HepG2 (cell line): ENCODE measurements at regions not wholly inside any gene's neighbourhood (a gene's known extent, or its start where the extent isn't known, plus 50 kb on each side); places are given as distances from the start of the nearest gene placed in this dataset.

Source experiments
- ATAC-seq: fragments of 200-7000 bp; cut with Tn5 transposase; 3 replicates; pipeline ENCODE4 v1.9.1; 2020; ENCODE audit warnings: mild to moderate bottlenecking, moderate library complexity
- BruUV-seq: library from RNA; stranded (reverse); fragments of 400-500 nt; replicated peaks from 2 replicates; lab custom pipeline; 2021; lab: Mats Ljungman, UMichigan
- CTCF ChIA-PET: fragments of 300-600 bp; formaldehyde crosslinking; extraction: SDS; loops from one replicate; lab custom pipeline; 2021; ENCODE audit warnings: low total read pairs, inconsistent platforms, low intra/inter-chr PET ratio; lab: Yijun Ruan, JAX
- POLR2A ChIA-PET: fragments of 350-600 bp; sonication (Branson Sonifier 250); formaldehyde crosslinking; loops from one replicate; lab custom pipeline; 2020; ENCODE audit warnings: antibody characterized with exemption, inconsistent platforms; lab: Yijun Ruan, JAX
- DNase-seq: peaks from one replicate; pipeline ENCODE4 v3.0.0-alpha.2; 2015; ENCODE audit warnings: low spot score
- FAIRE-seq: peaks from 3 replicates; lab custom pipeline; 2011; peaks lifted over from hg19 to GRCh38; lab: Jason Lieb, UNC
- H2AFZ ChIP-seq: one replicate; pipeline ENCODE4 v1.6.1; 2011; ENCODE audit warnings: low read length, inconsistent platforms
- H3K27ac ChIP-seq: fragments of 300-600 bp; 3 replicates; pipeline ENCODE4 v1.8.0; 2011; ENCODE audit warnings: mixed run types, mild to moderate bottlenecking, mixed read lengths, low read length, inconsistent platforms; ENCODE audit not compliant: insufficient read depth; ENCODE audit errors: extremely low read length
- H3K27me3 ChIP-seq, 2 experiments: fragments of 200-600 bp in 1 of 2; 2 replicates in 1 of 2; 3 replicates in 1 of 2; pipeline versions ENCODE4 v1.6.0 to v1.8.0; 2011; ENCODE audit warnings: low read length in 2 of 2, mild to moderate bottlenecking in 2 of 2, moderate library complexity in 2 of 2, inconsistent platforms in 1 of 2; ENCODE audit not compliant: insufficient read depth in 2 of 2, control insufficient read depth in 1 of 2
- H3K36me3 ChIP-seq, 2 experiments: fragments of 200-600 bp in 1 of 2; replicated peaks in 1 of 2; 2 replicates in 1 of 2; 3 replicates in 1 of 2; pipeline versions ENCODE4 v1.5.1 to v1.8.0; 2011; ENCODE audit warnings: low read length in 2 of 2, inconsistent platforms in 1 of 2; ENCODE audit not compliant: insufficient read depth in 2 of 2, control insufficient read depth in 1 of 2
- H3K4me1 ChIP-seq: 2 replicates; pipeline ENCODE4 v1.5.1; 2012; ENCODE audit warnings: low read length, inconsistent platforms; ENCODE audit not compliant: insufficient read depth
- H3K4me2 ChIP-seq: 2 replicates; pipeline ENCODE4 v1.6.0; 2011; ENCODE audit warnings: low read depth, low read length, inconsistent platforms
- H3K4me3 ChIP-seq, 3 experiments: fragments of 200-600 bp in 1 of 3; sonication (generic), shearing (Covaris generic) in 1 of 3; replicated peaks in 1 of 3; 2 replicates each; pipeline ENCODE4 v1.5.1; 2011 to 2016; ENCODE audit warnings: low read length in 3 of 3, inconsistent platforms in 2 of 3, low read depth in 2 of 3, mild to moderate bottlenecking in 2 of 3, control low read depth in 1 of 3, mixed read lengths in 1 of 3; ENCODE audit not compliant: insufficient read depth in 1 of 3
- H3K79me2 ChIP-seq: one replicate; pipeline ENCODE4 v1.6.1; 2011; ENCODE audit warnings: low read length, inconsistent platforms; ENCODE audit not compliant: insufficient read depth
- H3K9ac ChIP-seq: 2 replicates; pipeline ENCODE4 v1.6.0; 2011; ENCODE audit warnings: mild to moderate bottlenecking, low read depth, low read length, inconsistent platforms; ENCODE audit not compliant: insufficient read depth
- H3K9me3 ChIP-seq: 2 replicates; pipeline ENCODE4 v1.5.1; 2012; ENCODE audit warnings: mild to moderate bottlenecking, low read length
- H4K20me1 ChIP-seq: 2 replicates; pipeline ENCODE4 v1.6.0; 2011; ENCODE audit warnings: inconsistent platforms, mild to moderate bottlenecking, low read length, moderate library complexity; ENCODE audit not compliant: insufficient read depth
- AFF4 ChIP-seq: sonication (generic); formaldehyde crosslinking; IDR thresholded peaks from 2 replicates; pipeline ENCODE4 v1.4.0; 2020; ENCODE audit warnings: missing genetic modification reagents
- HIVEP1 ChIP-seq: sonication (generic); formaldehyde crosslinking; IDR thresholded peaks from 2 replicates; pipeline ENCODE4 v1.4.0; 2020; ENCODE audit warnings: mild to moderate bottlenecking, missing genetic modification reagents
- HNRNPUL1 ChIP-seq: fragments of 200-400 bp; formaldehyde crosslinking; IDR thresholded peaks from 2 replicates; pipeline ENCODE4 v1.6.1; 2017; ENCODE audit warnings: low read depth, mild to moderate bottlenecking, low read length, moderate library complexity
- KMT2B ChIP-seq: IDR thresholded peaks from 2 replicates; pipeline ENCODE4 v1.6.1; 2016; ENCODE audit warnings: missing genetic modification reagents, missing compliant biosample characterization
- SALL1 ChIP-seq: sonication (generic); formaldehyde crosslinking; IDR thresholded peaks from 2 replicates; pipeline ENCODE4 v1.8.0; 2022; ENCODE audit warnings: mild to moderate bottlenecking, missing genetic modification reagents
- TIGD3 ChIP-seq: sonication (generic); formaldehyde crosslinking; IDR thresholded peaks from 2 replicates; pipeline ENCODE4 v1.5.1; 2020; ENCODE audit warnings: mild to moderate bottlenecking, missing genetic modification reagents, borderline replicate concordance
- TRAFD1 ChIP-seq: sonication (generic); formaldehyde crosslinking; IDR thresholded peaks from 2 replicates; pipeline ENCODE4 v1.5.1; 2020; ENCODE audit warnings: missing genetic modification reagents, mild to moderate bottlenecking, borderline replicate concordance
- U2AF1 ChIP-seq: fragments of 200-400 bp; formaldehyde crosslinking; optimal IDR thresholded peaks from 2 replicates; pipeline ENCODE3; 2017; ENCODE audit warnings: mild to moderate bottlenecking, low read depth, low read length
- ZBTB46 ChIP-seq: sonication (generic); formaldehyde crosslinking; IDR thresholded peaks from 2 replicates; pipeline ENCODE4 v1.4.0; 2020; ENCODE audit warnings: mild to moderate bottlenecking, missing genetic modification reagents, borderline replicate concordance
- ZNF414 ChIP-seq: sonication (generic); formaldehyde crosslinking; IDR thresholded peaks from 2 replicates; pipeline ENCODE4 v1.5.0; 2020; ENCODE audit warnings: missing genetic modification reagents
- ZNF552 ChIP-seq: sonication (generic); formaldehyde crosslinking; IDR thresholded peaks from 2 replicates; pipeline ENCODE4 v1.9.0; 2022; ENCODE audit warnings: missing genetic modification reagents, mild to moderate bottlenecking, borderline replicate concordance
- ZNF768 ChIP-seq: sonication (generic); formaldehyde crosslinking; IDR thresholded peaks from 2 replicates; pipeline ENCODE4 v1.4.0; 2020; ENCODE audit warnings: missing genetic modification reagents
- ZNF891 ChIP-seq: sonication (generic); formaldehyde crosslinking; IDR thresholded peaks from 2 replicates; pipeline ENCODE4 v1.5.0; 2020; ENCODE audit warnings: mild to moderate bottlenecking, missing genetic modification reagents
- WGBS: methylation state at CpG from one replicate; pipeline ENCODE4 v1.1.6; 2017; ENCODE audit warnings: low lambda C conversion rate; 5-methylcytosine and 5-hydroxymethylcytosine counted together
- in situ Hi-C: cut with HindIII; loops from 2 replicates; pipeline ENCODE4 v1.10.0; 2017; ENCODE audit warnings: low pct_unique_long_range_greater_than_20kb; ENCODE audit not compliant: extremely low pct_ligation_motif_present
- intact Hi-C: fragments of 100-400 bp; cut with micrococcal nuclease; formaldehyde crosslinking; loops from one replicate; pipeline ENCODE4 v1.10.0; 2022; ENCODE audit not compliant: unreplicated experiment

GRCh38 chr2:82259551-82259950 is 1955.0 kb upstream of the LRRTM1 start (continued):
- TF ChIP-seq TIGD3 (CRISPR knock-in tag): no peak
- TF ChIP-seq, all 625 proteins: peak for 0

- no TSS peak for BruUV-seq
- FAIRE-seq (no peak), ATAC-seq (no peak), DNase-seq (no peak)
- 1% methylated on average over 2 of the region's 2 CpGs for WGBS
- ChIA-PET CTCF (no interaction called here), POLR2A (no interaction called here)
- Histone ChIP-seq H3K27me3 (no peaks in the 10 kb centered on the region), H3K79me2 (no peaks in the 10 kb centered on the region), H4K20me1 (no peaks in the 10 kb centered on the region), H3K9me3 (peaks cover 80% of the 10 kb centered on the region), H3K4me3 (no peak overlapping the region), H3K36me3 (no peaks in the 10 kb centered on the region), H2AFZ (no peak overlapping the region), H3K4me1 (no peaks in the 10 kb centered on the region), H3K27ac (no peak overlapping the region), H3K9ac (no peak overlapping the region), H3K4me2 (no peak overlapping the region)
- intact Hi-C loops: no loop called here
- in situ Hi-C loops: no loop called here
- no peak for TF ChIP-seq HNRNPUL1
- no peak for TF ChIP-seq ZNF768 (CRISPR knock-in tag)
- no peak for TF ChIP-seq KMT2B (CRISPR knock-in tag)
- no peak for TF ChIP-seq U2AF1
- no peak for TF ChIP-seq ZNF414
- TF ChIP-seq ZNF891 (CRISPR knock-in tag): no peak
- TF ChIP-seq SALL1 (CRISPR knock-in tag): no peak
- TF ChIP-seq HIVEP1: no peak
- no peak for TF ChIP-seq ZNF552
- TF ChIP-seq TRAFD1 (CRISPR knock-in tag): no peak
- TF ChIP-seq ZBTB46: no peak
- TF ChIP-seq AFF4 (CRISPR knock-in tag): no peak
Measured at GRCh38 chr2:82257796-82258555, 1953.4 kb upstream of the LRRTM1 start.
